Hematopoietic multipotent progenitor cell treated with erythropoietin and hydrocortisone succinate and interleukin-3 and kit ligand, for 6 days (in vitro differentiated cells): ENCODE measurements at regions not wholly inside any gene's neighbourhood (a gene's known extent, or its start where the extent isn't known, plus 50 kb on each side); places are given as distances from the start of the nearest gene placed in this dataset.

Experiments
- DNase-seq: peaks from one replicate; pipeline ENCODE4 v3.0.0-alpha.2; 2015

DNA sequence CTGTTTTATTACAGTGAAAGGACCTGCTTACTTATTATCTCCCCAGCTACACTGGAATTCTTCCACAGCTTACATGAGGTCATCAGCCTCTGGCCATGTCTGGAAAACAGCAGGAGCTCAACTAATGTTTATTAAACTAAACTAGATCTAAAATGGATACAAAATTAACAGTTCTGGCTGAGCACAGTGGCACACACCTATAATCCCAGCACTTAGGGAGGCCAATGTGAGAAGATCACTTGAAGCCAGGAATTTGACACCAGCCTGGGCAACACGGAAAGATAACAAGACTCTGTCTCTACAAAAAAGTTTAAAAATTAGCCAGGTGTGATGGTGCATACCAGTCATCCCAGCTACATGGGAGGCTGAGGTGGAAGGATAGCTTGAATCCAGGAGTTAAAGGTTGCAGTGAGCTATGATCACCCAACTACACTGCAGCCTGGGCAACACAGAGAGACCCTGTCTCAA is 220.8 kb upstream of the MARCKS start:
- no peak for DNase-seq

DNA sequence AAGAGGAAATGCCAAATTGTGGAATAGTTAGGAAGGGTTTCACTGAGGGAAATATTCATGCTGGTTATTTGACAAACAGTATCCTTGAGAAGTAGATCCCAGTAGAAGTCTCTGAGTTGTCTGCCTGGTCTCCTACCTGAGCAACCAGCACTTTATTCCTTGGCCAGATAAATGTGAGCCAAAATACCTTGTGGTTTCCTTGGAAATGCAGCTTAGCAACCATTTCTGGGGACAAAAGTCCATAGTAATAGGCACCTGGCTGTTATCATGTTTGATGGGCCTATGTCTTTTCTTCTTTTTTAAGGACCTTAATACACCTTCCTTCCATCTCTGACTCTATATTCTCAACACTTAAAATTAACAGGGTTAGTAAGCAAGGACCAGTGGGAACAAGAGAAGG is 217.1 kb upstream of the MARCKS start:
- DNase-seq = no peak

GRCh38 chr6:113642001-113642713 is 215.0 kb upstream of the MARCKS start:
- no peak for DNase-seq

DNA sequence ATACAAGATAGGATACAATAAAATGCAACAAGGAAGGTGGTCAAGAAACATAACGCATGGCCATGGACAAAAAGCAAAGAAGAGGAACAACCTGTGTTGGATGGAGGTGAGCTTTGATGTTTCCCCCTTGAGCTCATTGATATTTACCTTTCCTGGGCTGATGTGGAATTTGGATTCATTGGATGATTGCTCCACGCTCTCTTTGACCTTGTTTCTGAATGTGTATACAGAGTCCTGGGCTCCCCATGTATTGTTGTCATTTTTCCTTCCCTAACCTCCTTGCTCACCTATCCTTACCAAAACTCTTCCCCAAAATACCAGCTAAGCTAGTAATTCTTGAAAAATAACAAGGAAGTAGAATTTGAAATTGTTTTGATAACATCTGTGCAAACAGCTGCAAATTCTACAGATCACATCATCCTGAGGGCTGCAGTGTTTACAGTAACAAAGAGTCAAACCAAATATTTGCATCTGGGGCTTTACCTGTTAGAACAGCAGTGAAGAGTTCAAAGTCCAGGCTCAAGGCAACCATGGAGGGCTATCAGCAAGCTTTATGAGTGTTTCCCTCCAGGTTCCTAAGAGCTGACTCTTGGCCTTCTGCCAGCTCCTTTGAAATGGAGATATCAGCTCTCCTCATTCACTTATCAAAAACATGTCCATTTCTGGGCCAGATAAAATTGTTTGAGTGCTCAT is 214.3 kb upstream of the MARCKS start:
- peak; percentile 92 for DNase-seq

GRCh38 chr6:113643407-113643770 is 213.8 kb upstream of the MARCKS start:
- no peak for DNase-seq

GRCh38 chr6:113644861-113645575 is 212.1 kb upstream of the MARCKS start:
- no peak for DNase-seq

DNA sequence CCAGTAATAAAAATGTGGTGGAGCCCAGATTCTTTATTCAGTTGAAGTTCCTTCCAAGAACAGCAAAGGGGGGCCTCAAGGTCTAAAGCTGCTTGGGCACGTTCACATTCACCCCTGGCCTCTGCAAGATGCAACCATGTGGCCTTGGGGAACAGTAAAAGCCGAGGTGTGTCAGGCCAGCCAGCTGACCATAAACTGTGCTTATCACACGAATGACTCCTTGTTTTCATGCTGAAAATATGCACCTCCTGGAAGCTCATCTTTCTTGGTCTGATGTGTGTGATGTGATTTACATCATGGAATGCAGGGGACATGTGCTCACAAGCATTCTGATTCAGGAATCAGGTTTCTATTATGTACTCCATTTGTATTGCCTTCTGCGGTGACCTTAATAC is 211.6 kb upstream of the MARCKS start:
- no peak for DNase-seq

DNA sequence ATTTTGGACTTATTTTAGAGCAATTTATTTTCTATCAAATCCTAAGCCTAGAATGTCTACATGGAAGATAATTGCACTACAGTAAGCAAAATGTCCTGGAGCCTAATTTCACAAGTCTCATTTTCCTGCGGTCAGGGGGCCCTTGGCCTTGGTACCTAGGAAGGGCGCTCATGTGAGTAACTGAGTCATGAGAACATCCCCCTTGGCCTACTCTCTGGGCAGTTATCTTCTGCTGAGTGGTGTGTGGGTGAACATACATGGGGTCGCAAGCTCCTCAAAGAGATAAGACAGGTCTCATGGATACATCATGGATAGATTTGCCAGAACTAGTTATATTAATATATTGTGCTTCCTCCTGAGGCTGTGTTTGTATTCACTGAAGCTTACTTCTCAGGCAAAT is 211.2 kb upstream of the MARCKS start:
- no peak for DNase-seq

DNA sequence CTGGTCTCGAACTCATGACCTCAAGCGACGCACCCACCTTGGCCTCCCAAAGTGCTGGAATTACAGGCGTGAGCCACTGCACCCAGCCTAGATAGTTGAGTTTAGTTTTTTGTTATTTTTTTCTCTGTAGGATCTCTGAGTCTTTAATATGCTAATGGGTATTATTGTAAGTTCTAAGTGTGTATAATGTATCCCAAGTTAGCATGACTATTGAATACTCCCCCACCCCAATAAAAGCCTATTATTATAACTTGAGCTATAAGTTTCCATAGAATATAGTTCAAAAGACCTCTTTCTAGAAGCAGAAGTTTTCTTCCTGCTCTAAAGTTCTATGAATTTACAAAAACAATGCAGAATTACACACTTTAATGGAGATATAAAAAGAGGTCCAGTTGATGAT is 210.4 kb upstream of the MARCKS start:
- no peak for DNase-seq

DNA sequence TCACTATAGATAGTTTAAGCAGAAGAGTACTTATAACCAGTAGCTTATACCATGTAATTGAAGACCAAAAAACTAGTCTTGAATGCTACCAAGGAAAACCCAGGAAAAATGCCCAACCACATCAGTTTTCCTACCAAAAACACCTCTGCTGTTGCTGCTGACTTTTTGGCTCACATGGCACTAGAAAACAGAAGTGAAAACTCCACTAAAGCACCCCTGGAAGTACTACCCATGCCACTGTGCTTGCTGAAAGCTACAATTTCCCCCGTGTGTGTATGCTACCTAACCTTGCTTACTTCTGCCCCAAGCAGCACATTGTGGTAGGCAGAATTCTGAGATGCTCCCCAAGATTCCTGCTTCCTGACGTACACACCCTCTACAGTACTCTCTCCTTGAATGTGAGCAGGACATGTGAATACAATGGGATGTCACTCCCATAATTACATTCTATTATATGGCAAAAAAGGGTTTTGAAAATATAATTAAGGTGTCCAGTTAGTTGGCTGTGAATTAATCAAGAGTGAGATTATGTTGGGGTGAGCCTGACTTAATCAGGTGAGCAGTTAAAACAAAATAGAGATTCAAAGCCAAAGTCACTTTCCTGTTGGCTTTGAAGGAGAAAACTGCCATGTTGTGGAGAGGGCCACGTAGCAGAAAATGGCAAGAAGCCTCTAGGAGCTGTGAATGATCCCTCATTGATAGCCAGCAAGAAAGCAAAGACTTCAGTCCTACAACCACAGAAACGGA is 209.8 kb upstream of the MARCKS start:
- DNase-seq = no peak

- DNase-seq = no peak
Observed at GRCh38 chr6:113648698-113649097, 208.4 kb upstream of the MARCKS start.

GRCh38 chr6:113649276-113649675 is 207.9 kb upstream of the MARCKS start:
- DNase-seq = no peak

- no peak for DNase-seq
Observed at GRCh38 chr6:113649880-113650609, 207.1 kb upstream of the MARCKS start.

DNA sequence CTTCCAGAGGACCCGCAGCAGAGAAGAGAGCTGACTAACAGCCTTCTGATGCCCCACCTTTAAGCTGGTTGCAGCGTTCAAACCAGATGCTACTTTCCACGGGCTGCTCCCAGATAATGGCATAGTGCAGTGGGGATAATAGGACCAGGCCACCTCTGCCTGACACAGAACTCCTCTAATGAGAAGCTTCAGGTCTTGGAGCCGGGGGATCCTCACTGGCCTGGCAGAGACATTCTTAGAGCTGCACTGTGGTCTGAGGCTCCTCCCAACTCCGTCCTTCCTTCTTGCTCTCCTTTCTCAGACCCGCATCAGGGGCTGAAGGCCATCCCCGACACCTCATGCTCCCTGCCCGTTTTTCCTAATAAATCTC is 206.6 kb upstream of the MARCKS start:
- DNase-seq = no peak

DNA sequence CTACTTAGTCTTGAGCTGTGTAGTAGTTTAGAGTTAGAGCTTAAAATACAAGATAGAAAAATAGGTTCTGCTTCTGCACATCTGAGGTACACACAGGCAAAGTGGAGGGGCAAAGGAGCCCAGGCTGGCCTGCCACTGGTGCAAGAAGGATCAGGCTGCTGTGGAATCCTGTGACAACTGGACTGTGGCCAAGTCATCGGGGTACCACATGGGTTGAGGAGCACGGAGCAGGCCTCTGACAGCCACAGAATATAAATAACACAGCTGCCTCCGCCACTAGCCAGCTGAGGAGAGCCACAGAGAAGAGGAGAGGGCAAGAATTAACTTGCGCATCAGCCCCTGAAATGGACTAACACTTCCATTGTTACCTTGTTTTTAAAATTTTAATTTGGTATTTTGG is 206.0 kb upstream of the MARCKS start:
- DNase-seq = no peak

GRCh38 chr6:113651920-113652319 is 205.2 kb upstream of the MARCKS start:
- no peak for DNase-seq

GRCh38 chr6:113653275-113653674 is 203.9 kb upstream of the MARCKS start:
- no peak for DNase-seq

- DNase-seq = no peak
Observed at GRCh38 chr6:113654396-113654795, 202.7 kb upstream of the MARCKS start.

- no peak for DNase-seq
Observed at GRCh38 chr6:113655761-113656160, 201.4 kb upstream of the MARCKS start.

DNA sequence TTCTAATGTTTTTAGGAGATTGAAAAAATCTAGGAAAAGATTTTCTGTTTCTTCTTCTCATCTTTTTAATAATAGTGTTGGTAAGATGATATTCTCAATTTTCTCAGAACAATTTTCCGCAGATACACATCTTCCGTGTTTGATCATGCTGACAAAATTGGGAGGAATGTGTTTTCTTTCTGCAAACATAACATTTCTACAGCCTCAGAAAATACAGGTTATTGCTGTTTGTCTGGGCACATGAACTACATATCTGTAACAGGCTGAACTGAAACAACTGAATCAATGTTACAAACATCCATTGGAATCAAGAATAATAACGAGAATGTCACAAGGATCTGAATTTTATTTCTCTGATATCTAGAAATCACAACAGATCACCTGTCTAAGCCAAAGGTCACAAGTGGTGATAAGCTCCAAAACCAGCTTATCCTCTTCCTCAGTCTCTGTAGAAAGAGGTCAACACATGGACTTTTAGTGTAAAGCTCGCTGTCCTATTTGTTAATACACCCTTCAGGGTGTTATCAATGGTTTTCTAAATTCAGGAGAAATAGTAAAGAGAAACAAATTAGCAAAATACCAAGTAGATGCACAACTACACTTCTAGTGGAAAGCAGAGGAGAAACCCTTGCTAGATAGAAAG is 197.3 kb upstream of the MARCKS start:
- DNase-seq = no peak

- DNase-seq = no peak
Observed at GRCh38 chr6:113660819-113661218, 196.3 kb upstream of the MARCKS start.

GRCh38 chr6:113662093-113662665 is 195.0 kb upstream of the MARCKS start:
- DNase-seq = no peak
